ENCODE measurements at regions not wholly inside any gene's neighbourhood (a gene's known extent, or its start where the extent isn't known, plus 50 kb on each side); places are given as distances from the start of the nearest gene placed in this dataset.
"Not testable (repeated sequence)": the region's sequence is repeated elsewhere in the genome, so short reads cannot be mapped to it uniquely, and the experiment has no call there.

- H3K9ac ChIP-seq (ENCODE audit: low read length) = not testable (repeated sequence)
- H3K4me3 ChIP-seq (ENCODE audit: low read depth, low read length) = peak overlapping the region; percentile 31
Measured at GRCh38 chr9:7626571-7627029, 173.0 kb downstream of the DMAC1 start.

GRCh38 chr9:7622481-7622880, 177.1 kb downstream of the DMAC1 start:
- Histone ChIP-seq H3K4me3 (ENCODE audit: low read depth, low read length) (no peak overlapping the region), H3K27ac (ENCODE audit: low read depth, low read length) (no peak overlapping the region), H3K36me3 (ENCODE audit: control insufficient read depth, insufficient read depth, low read length) (no peaks in the 10 kb centered on the region), H3K9me3 (ENCODE audit: control insufficient read depth, insufficient read depth, low read depth, low read length) (no peaks in the 10 kb centered on the region; the same call in 1 of the 2 replicates), H3K4me1 (ENCODE audit: control insufficient read depth, insufficient read depth, low read length) (peaks cover 8% of the 10 kb centered on the region), H3K9ac (ENCODE audit: low read length) (no peak overlapping the region), H3K27me3 (ENCODE audit: control insufficient read depth, insufficient read depth, low read length) (no peaks in the 10 kb centered on the region)

More at GRCh38 chr9:7626571-7627029, 173.0 kb downstream of the DMAC1 start:
- not testable (repeated sequence) for H3K9me3 ChIP-seq (ENCODE audit: control insufficient read depth, insufficient read depth, low read depth, low read length); H3K27me3 ChIP-seq (ENCODE audit: control insufficient read depth, insufficient read depth, low read length); H3K27ac ChIP-seq (ENCODE audit: low read depth, low read length); H3K36me3 ChIP-seq (ENCODE audit: control insufficient read depth, insufficient read depth, low read length); H3K4me1 ChIP-seq (ENCODE audit: control insufficient read depth, insufficient read depth, low read length)

GRCh38 chr9:7615344-7615743, 184.2 kb downstream of the DMAC1 start:
- no peaks in the 10 kb centered on the region for H3K4me1 ChIP-seq (ENCODE audit: control insufficient read depth, insufficient read depth, low read length)
- H3K9ac ChIP-seq (ENCODE audit: low read length) = no peak overlapping the region
- H3K27ac ChIP-seq (ENCODE audit: low read depth, low read length) = no peak overlapping the region
- H3K36me3 ChIP-seq (ENCODE audit: control insufficient read depth, insufficient read depth, low read length) = no peaks in the 10 kb centered on the region
- H3K27me3 ChIP-seq (ENCODE audit: control insufficient read depth, insufficient read depth, low read length) = no peaks in the 10 kb centered on the region
- H3K4me3 ChIP-seq (ENCODE audit: low read depth, low read length) = no peak overlapping the region
- no peaks in the 10 kb centered on the region for H3K9me3 ChIP-seq (ENCODE audit: control insufficient read depth, insufficient read depth, low read depth, low read length)

- no peak overlapping the region for H3K9ac ChIP-seq (ENCODE audit: low read length)
- no peaks in the 10 kb centered on the region for H3K27me3 ChIP-seq (ENCODE audit: control insufficient read depth, insufficient read depth, low read length)
- H3K9me3 ChIP-seq (ENCODE audit: control insufficient read depth, insufficient read depth, low read depth, low read length) = no peaks in the 10 kb centered on the region
- H3K27ac ChIP-seq (ENCODE audit: low read depth, low read length) = no peak overlapping the region
- H3K4me3 ChIP-seq (ENCODE audit: low read depth, low read length) = no peak overlapping the region
- H3K36me3 ChIP-seq (ENCODE audit: control insufficient read depth, insufficient read depth, low read length) = no peaks in the 10 kb centered on the region
- H3K4me1 ChIP-seq (ENCODE audit: control insufficient read depth, insufficient read depth, low read length) = no peaks in the 10 kb centered on the region
Measured at GRCh38 chr9:7613931-7614330, 185.6 kb downstream of the DMAC1 start.

GRCh38 chr9:7608261-7608660, 191.3 kb downstream of the DMAC1 start:
- Histone ChIP-seq H3K4me3 (ENCODE audit: low read depth, low read length) (no peak overlapping the region), H3K9ac (ENCODE audit: low read length) (no peak overlapping the region), H3K27me3 (ENCODE audit: control insufficient read depth, insufficient read depth, low read length) (no peaks in the 10 kb centered on the region), H3K4me1 (ENCODE audit: control insufficient read depth, insufficient read depth, low read length) (no peaks in the 10 kb centered on the region), H3K36me3 (ENCODE audit: control insufficient read depth, insufficient read depth, low read length) (no peaks in the 10 kb centered on the region), H3K27ac (ENCODE audit: low read depth, low read length) (no peak overlapping the region), H3K9me3 (ENCODE audit: control insufficient read depth, insufficient read depth, low read depth, low read length) (no peaks in the 10 kb centered on the region)

- H3K4me1 ChIP-seq (ENCODE audit: control insufficient read depth, insufficient read depth, low read length) = no peaks in the 10 kb centered on the region
- no peak overlapping the region for H3K27ac ChIP-seq (ENCODE audit: low read depth, low read length)
- no peaks in the 10 kb centered on the region for H3K36me3 ChIP-seq (ENCODE audit: control insufficient read depth, insufficient read depth, low read length)
- no peak overlapping the region for H3K4me3 ChIP-seq (ENCODE audit: low read depth, low read length)
- H3K9ac ChIP-seq (ENCODE audit: low read length) = no peak overlapping the region
- no peaks in the 10 kb centered on the region for H3K9me3 ChIP-seq (ENCODE audit: control insufficient read depth, insufficient read depth, low read depth, low read length)
- H3K27me3 ChIP-seq (ENCODE audit: control insufficient read depth, insufficient read depth, low read length) = no peaks in the 10 kb centered on the region
Measured at GRCh38 chr9:7607421-7607820, 192.2 kb downstream of the DMAC1 start.

GRCh38 chr9:7606591-7606990, 193.0 kb downstream of the DMAC1 start:
- no peaks in the 10 kb centered on the region for H3K9me3 ChIP-seq (ENCODE audit: control insufficient read depth, insufficient read depth, low read depth, low read length)
- H3K27ac ChIP-seq (ENCODE audit: low read depth, low read length) = no peak overlapping the region
- no peak overlapping the region for H3K9ac ChIP-seq (ENCODE audit: low read length)
- H3K4me1 ChIP-seq (ENCODE audit: control insufficient read depth, insufficient read depth, low read length) = no peaks in the 10 kb centered on the region
- H3K27me3 ChIP-seq (ENCODE audit: control insufficient read depth, insufficient read depth, low read length) = no peaks in the 10 kb centered on the region
- H3K36me3 ChIP-seq (ENCODE audit: control insufficient read depth, insufficient read depth, low read length) = no peaks in the 10 kb centered on the region
- H3K4me3 ChIP-seq (ENCODE audit: low read depth, low read length) = no peak overlapping the region

GRCh38 chr9:7601739-7602138, 197.8 kb downstream of the DMAC1 start:
- Histone ChIP-seq H3K9me3 (ENCODE audit: control insufficient read depth, insufficient read depth, low read depth, low read length) (no peaks in the 10 kb centered on the region), H3K4me3 (ENCODE audit: low read depth, low read length) (no peak overlapping the region), H3K27ac (ENCODE audit: low read depth, low read length) (no peak overlapping the region), H3K36me3 (ENCODE audit: control insufficient read depth, insufficient read depth, low read length) (no peaks in the 10 kb centered on the region), H3K4me1 (ENCODE audit: control insufficient read depth, insufficient read depth, low read length) (no peaks in the 10 kb centered on the region), H3K9ac (ENCODE audit: low read length) (no peak overlapping the region), H3K27me3 (ENCODE audit: control insufficient read depth, insufficient read depth, low read length) (no peaks in the 10 kb centered on the region)

GRCh38 chr9:7597716-7598115, 201.9 kb downstream of the DMAC1 start:
- Histone ChIP-seq H3K4me3 (ENCODE audit: low read depth, low read length) (no peak overlapping the region), H3K9me3 (ENCODE audit: control insufficient read depth, insufficient read depth, low read depth, low read length) (no peaks in the 10 kb centered on the region), H3K36me3 (ENCODE audit: control insufficient read depth, insufficient read depth, low read length) (no peaks in the 10 kb centered on the region), H3K9ac (ENCODE audit: low read length) (no peak overlapping the region), H3K27ac (ENCODE audit: low read depth, low read length) (no peak overlapping the region), H3K27me3 (ENCODE audit: control insufficient read depth, insufficient read depth, low read length) (no peaks in the 10 kb centered on the region), H3K4me1 (ENCODE audit: control insufficient read depth, insufficient read depth, low read length) (no peaks in the 10 kb centered on the region)

GRCh38 chr9:7592321-7593316, 207.0 kb downstream of the DMAC1 start:
- H3K4me3 ChIP-seq (ENCODE audit: low read depth, low read length) = no peak overlapping the region
- no peaks in the 10 kb centered on the region for H3K27me3 ChIP-seq (ENCODE audit: control insufficient read depth, insufficient read depth, low read length)
- H3K4me1 ChIP-seq (ENCODE audit: control insufficient read depth, insufficient read depth, low read length) = no peaks in the 10 kb centered on the region
- H3K9ac ChIP-seq (ENCODE audit: low read length) = no peak overlapping the region
- H3K36me3 ChIP-seq (ENCODE audit: control insufficient read depth, insufficient read depth, low read length) = no peaks in the 10 kb centered on the region
- no peak overlapping the region for H3K27ac ChIP-seq (ENCODE audit: low read depth, low read length)
- H3K9me3 ChIP-seq (ENCODE audit: control insufficient read depth, insufficient read depth, low read depth, low read length) = no peaks in the 10 kb centered on the region

- Histone ChIP-seq H3K27me3 (ENCODE audit: control insufficient read depth, insufficient read depth, low read length) (no peaks in the 10 kb centered on the region), H3K27ac (ENCODE audit: low read depth, low read length) (no peak overlapping the region), H3K9ac (ENCODE audit: low read length) (no peak overlapping the region), H3K4me3 (ENCODE audit: low read depth, low read length) (no peak overlapping the region), H3K36me3 (ENCODE audit: control insufficient read depth, insufficient read depth, low read length) (no peaks in the 10 kb centered on the region), H3K4me1 (ENCODE audit: control insufficient read depth, insufficient read depth, low read length) (no peaks in the 10 kb centered on the region), H3K9me3 (ENCODE audit: control insufficient read depth, insufficient read depth, low read depth, low read length) (0 out of 2 replicates have a peak, but pooled peaks cover 6% of the 10 kb centered on the region)
Measured at GRCh38 chr9:7591501-7591900, 208.1 kb downstream of the DMAC1 start.
